ENCODE measurements at regions not wholly inside any gene's neighbourhood (a gene's known extent, or its start where the extent isn't known, plus 50 kb on each side); places are given as distances from the start of the nearest gene placed in this dataset.

- WGBS = 85% methylated on average over 1 of the region's 1 CpG
- no peaks in the 10 kb centered on the region for H3K9me3 ChIP-seq
- H3K36me3 ChIP-seq = no peaks in the 10 kb centered on the region
- no peak for DNase-seq (ENCODE audit: low spot score in 2 of 2)
- TF ChIP-seq EP300 (IDR thresholded peaks at IDR 0.05) (no peak), POLR2A (IDR thresholded peaks at IDR 0.05) (no peak), POLR2AphosphoS5 (IDR thresholded peaks at IDR 0.05) (no peak)
- TF ChIP-seq, protein P1, sequence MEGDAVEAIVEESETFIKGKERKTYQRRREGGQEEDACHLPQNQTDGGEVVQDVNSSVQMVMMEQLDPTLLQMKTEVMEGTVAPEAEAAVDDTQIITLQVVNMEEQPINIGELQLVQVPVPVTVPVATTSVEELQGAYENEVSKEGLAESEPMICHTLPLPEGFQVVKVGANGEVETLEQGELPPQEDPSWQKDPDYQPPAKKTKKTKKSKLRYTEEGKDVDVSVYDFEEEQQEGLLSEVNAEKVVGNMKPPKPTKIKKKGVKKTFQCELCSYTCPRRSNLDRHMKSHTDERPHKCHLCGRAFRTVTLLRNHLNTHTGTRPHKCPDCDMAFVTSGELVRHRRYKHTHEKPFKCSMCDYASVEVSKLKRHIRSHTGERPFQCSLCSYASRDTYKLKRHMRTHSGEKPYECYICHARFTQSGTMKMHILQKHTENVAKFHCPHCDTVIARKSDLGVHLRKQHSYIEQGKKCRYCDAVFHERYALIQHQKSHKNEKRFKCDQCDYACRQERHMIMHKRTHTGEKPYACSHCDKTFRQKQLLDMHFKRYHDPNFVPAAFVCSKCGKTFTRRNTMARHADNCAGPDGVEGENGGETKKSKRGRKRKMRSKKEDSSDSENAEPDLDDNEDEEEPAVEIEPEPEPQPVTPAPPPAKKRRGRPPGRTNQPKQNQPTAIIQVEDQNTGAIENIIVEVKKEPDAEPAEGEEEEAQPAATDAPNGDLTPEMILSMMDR (IDR thresholded peaks at IDR 0.05) = no peak
- no peak overlapping the region for H3K27ac ChIP-seq
- H3K4me1 ChIP-seq = no peaks in the 10 kb centered on the region
- H3K4me3 ChIP-seq = no peak overlapping the region
- no peaks in the 10 kb centered on the region for H3K27me3 ChIP-seq
Measured at GRCh38 chr3:80785875-80786274, 975.6 kb downstream of the GBE1 start.

- Histone ChIP-seq H3K36me3 (no peaks in the 10 kb centered on the region), H3K4me1 (no peaks in the 10 kb centered on the region), H3K27me3 (no peaks in the 10 kb centered on the region), H3K9me3 (no peaks in the 10 kb centered on the region), H3K4me3 (no peak overlapping the region), H3K27ac (no peak overlapping the region)
- 28% methylated on average over 3 of the region's 3 CpGs for WGBS
- TF ChIP-seq, protein P1 (IDR thresholded peaks at IDR 0.05) = no peak
- TF ChIP-seq POLR2A (IDR thresholded peaks at IDR 0.05) (no peak), POLR2AphosphoS5 (IDR thresholded peaks at IDR 0.05) (no peak), EP300 (IDR thresholded peaks at IDR 0.05) (no peak)
- no peak for DNase-seq (ENCODE audit: low spot score in 2 of 2)
Measured at GRCh38 chr3:80785475-80785874, 976.0 kb downstream of the GBE1 start.

DNA sequence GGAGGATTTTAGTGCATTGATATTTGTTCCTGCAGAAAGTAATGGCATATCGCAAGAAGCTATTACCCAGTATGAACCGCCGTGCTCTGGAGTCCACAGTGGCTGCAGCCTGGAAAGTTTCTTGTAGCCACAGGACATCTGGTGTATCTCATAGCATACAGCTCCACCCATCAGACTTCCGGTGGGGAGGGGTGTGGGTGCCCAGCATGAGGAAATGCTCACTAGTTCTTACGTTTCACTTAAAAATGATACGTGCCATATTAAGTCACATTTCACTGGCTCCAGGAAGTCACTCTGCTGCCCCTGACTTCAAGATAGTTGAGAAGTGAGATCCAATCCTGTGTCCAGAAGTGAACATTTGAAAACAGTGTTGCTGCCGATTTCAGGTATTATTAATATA lies 990.4 kb downstream of the GBE1 start:
- H3K9me3 ChIP-seq = no peaks in the 10 kb centered on the region
- H3K36me3 ChIP-seq = no peaks in the 10 kb centered on the region
- H3K27me3 ChIP-seq = no peaks in the 10 kb centered on the region
- no peak overlapping the region for H3K27ac ChIP-seq
- no peak for DNase-seq (ENCODE audit: low spot score in 2 of 2)
- H3K4me3 ChIP-seq = no peak overlapping the region
- no peaks in the 10 kb centered on the region for H3K4me1 ChIP-seq
- no peak for TF ChIP-seq EP300 (IDR thresholded peaks at IDR 0.05)
- TF ChIP-seq, protein P1 (IDR thresholded peaks at IDR 0.05) = no peak
- no peak for TF ChIP-seq POLR2AphosphoS5 (IDR thresholded peaks at IDR 0.05)
- TF ChIP-seq POLR2A (IDR thresholded peaks at IDR 0.05) = no peak
- 67% methylated on average over 7 of the region's 7 CpGs for WGBS

DNA sequence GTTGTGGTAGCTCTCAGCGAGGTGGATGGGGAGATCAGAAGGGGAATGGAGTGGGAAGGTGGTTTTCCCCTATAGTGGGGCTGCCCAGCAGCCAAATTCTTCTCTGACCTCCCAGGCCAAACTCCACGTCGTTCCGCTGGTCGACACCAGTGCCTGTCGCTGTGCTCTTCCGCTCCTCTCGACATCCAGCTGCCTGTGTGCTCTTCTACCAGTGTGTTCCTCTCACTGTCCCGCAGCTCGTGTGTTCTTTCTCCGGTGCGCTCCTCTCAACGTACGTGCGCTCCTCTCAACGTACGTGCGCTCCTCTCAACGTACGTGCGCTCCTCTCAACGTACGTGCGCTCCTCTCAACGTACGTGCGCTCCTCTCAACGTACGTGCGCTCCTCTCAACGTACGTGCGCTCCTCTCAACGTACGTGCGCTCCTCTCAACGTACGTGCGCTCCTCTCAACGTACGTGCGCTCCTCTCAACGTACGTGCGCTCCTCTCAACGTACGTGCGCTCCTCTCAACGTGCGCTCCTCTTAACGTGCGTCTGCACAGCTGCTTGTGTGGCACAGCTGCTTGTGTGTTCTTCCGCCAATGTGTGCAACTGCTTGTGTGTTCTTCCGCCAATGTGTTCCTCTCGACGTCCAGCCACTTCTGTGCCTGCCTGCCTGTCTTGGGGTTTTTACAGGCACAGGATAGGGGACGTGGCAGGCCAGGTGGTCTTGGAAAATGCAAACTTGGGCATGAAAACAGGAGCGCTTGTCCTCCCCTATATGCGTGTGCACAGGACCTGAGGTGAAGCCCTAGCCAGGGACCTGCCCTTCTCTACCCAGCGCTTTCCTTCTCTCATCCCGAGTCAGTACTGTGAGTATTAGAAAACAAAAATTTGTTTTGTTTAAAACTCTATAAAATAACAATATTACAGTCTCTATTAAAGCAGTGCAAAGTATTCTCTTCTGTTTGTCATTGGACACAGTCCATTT lies 991.1 kb downstream of the GBE1 start:
- Histone ChIP-seq H3K27ac (no peak overlapping the region), H3K4me1 (no peaks in the 10 kb centered on the region), H3K4me3 (no peak overlapping the region), H3K27me3 (no peaks in the 10 kb centered on the region), H3K36me3 (no peaks in the 10 kb centered on the region), H3K9me3 (no peaks in the 10 kb centered on the region)
- TF ChIP-seq POLR2A (IDR thresholded peaks at IDR 0.05) = no peak
- TF ChIP-seq, protein P1 (IDR thresholded peaks at IDR 0.05) = no peak
- no peak for TF ChIP-seq EP300 (IDR thresholded peaks at IDR 0.05)
- TF ChIP-seq POLR2AphosphoS5 (IDR thresholded peaks at IDR 0.05) = no peak
- 89% methylated on average over 49 of the region's 61 CpGs for WGBS
- DNase-seq (ENCODE audit: low spot score in 2 of 2) = no peak

- 79% methylated on average over 10 of the region's 12 CpGs for WGBS
Measured at GRCh38 chr3:80769683-80770082, 991.8 kb downstream of the GBE1 start.

More at GRCh38 chr3:80769683-80770082, 991.8 kb downstream of the GBE1 start:
- no peaks in the 10 kb centered on the region for H3K27me3 ChIP-seq
- no peaks in the 10 kb centered on the region for H3K9me3 ChIP-seq
- TF ChIP-seq, protein P1 (IDR thresholded peaks at IDR 0.05) = no peak
- TF ChIP-seq POLR2AphosphoS5 (IDR thresholded peaks at IDR 0.05) (no peak), EP300 (IDR thresholded peaks at IDR 0.05) (no peak), POLR2A (IDR thresholded peaks at IDR 0.05) (no peak)
- DNase-seq (ENCODE audit: low spot score in 2 of 2) = no peak
- H3K4me3 ChIP-seq = no peak overlapping the region
- no peaks in the 10 kb centered on the region for H3K36me3 ChIP-seq
- no peak overlapping the region for H3K27ac ChIP-seq
- no peaks in the 10 kb centered on the region for H3K4me1 ChIP-seq

Measured in suprapubic skin (tissue), 4 donors.